ENCODE measurements at regions not wholly inside any gene's neighbourhood (a gene's known extent, or its start where the extent isn't known, plus 50 kb on each side); places are given as distances from the start of the nearest gene placed in this dataset.

- Histone ChIP-seq H3K79me2 (ENCODE audit: control insufficient read depth, insufficient read depth, low read length) (no peaks in the 10 kb centered on the region), H3K4me1 (ENCODE audit: control insufficient read depth in 2 of 2, insufficient read depth in 2 of 2, low read length in 2 of 2) (no peaks in the 10 kb centered on the region), H2AFZ (ENCODE audit: insufficient read depth, low read depth, low read length, poor library complexity, severe bottlenecking) (no peak overlapping the region), H3K27ac (ENCODE audit: low read length in 2 of 2) (no peak overlapping the region), H3K4me3 (ENCODE audit: control extremely low read depth in 1 of 5, extremely low read depth in 1 of 5, insufficient read depth in 1 of 5, low read depth in 2 of 5, low read length in 4 of 5) (no peak overlapping the region), H4K20me1 (ENCODE audit: control insufficient read depth, insufficient read depth, low read length, poor library complexity, severe bottlenecking) (no peaks in the 10 kb centered on the region), H3K36me3 (replicated peaks in 1 of 2; ENCODE audit: control extremely low read depth in 1 of 2, control insufficient read depth in 1 of 2, extremely low read depth in 1 of 2, insufficient read depth in 2 of 2, low read length in 1 of 2) (no peaks in the 10 kb centered on the region), H3K9ac (ENCODE audit: low read length) (no peak overlapping the region), H3K27me3 (replicated peaks in 1 of 4; ENCODE audit: control extremely low read depth in 1 of 4, control insufficient read depth in 3 of 4, insufficient read depth in 4 of 4, low read length in 3 of 4) (no peaks in the 10 kb centered on the region), H3K4me2 (replicated peaks; ENCODE audit: low read depth, low read length, poor library complexity, severe bottlenecking) (no peak overlapping the region), H3K9me3 (ENCODE audit: control extremely low read depth in 1 of 3, control insufficient read depth in 2 of 3, insufficient read depth in 1 of 3, low read length in 2 of 3) (peaks cover 0 to 32% (median 0%) of the 10 kb centered on the region in 3 donors)
- Mint-ChIP-seq H3K9me3 (ENCODE audit: insufficient read depth) (peaks cover 7% of the 10 kb centered on the region), H3K27me3 (no peaks in the 10 kb centered on the region), H3K4me1 (no peaks in the 10 kb centered on the region), H3K27ac (no peak overlapping the region), H3K4me3 (no peak overlapping the region)
- WGBS (ENCODE audit: insufficient coverage): 69% methylated on average over 3 of the region's 5 CpGs
- no peak for TF ChIP-seq CTCF (IDR thresholded peaks at IDR 0.05)
- TF ChIP-seq EZH2 (IDR thresholded peaks at IDR 0.05; ENCODE audit: borderline replicate concordance, insufficient read depth, low read depth, low read length, poor library complexity, severe bottlenecking): no peak
- ATAC-seq (ENCODE audit: low read depth) (no peak), DNase-seq (no peak)
- ChIA-PET CTCF (no interaction called here), POLR2A (no interaction called here)
- intact Hi-C loops (cut with micrococcal nuclease): no loop called here
Observed at GRCh38 chr5:3350781-3351180, 244.9 kb upstream of the IRX1 start.

GRCh38 chr5:3349704-3350565 lies 245.7 kb upstream of the IRX1 start:
- Histone ChIP-seq H2AFZ (ENCODE audit: insufficient read depth, low read depth, low read length, poor library complexity, severe bottlenecking) (no peak overlapping the region), H4K20me1 (ENCODE audit: control insufficient read depth, insufficient read depth, low read length, poor library complexity, severe bottlenecking) (no peaks in the 10 kb centered on the region), H3K27me3 (replicated peaks in 1 of 4; ENCODE audit: control extremely low read depth in 1 of 4, control insufficient read depth in 3 of 4, insufficient read depth in 4 of 4, low read length in 3 of 4) (no peaks in the 10 kb centered on the region), H3K27ac (ENCODE audit: low read length in 2 of 2) (no peak overlapping the region), H3K9me3 (ENCODE audit: control extremely low read depth in 1 of 3, control insufficient read depth in 2 of 3, insufficient read depth in 1 of 3, low read length in 2 of 3) (peaks cover 0 to 36% (median 0%) of the 10 kb centered on the region in 3 donors), H3K9ac (ENCODE audit: low read length) (no peak overlapping the region), H3K36me3 (replicated peaks in 1 of 2; ENCODE audit: control extremely low read depth in 1 of 2, control insufficient read depth in 1 of 2, extremely low read depth in 1 of 2, insufficient read depth in 2 of 2, low read length in 1 of 2) (no peaks in the 10 kb centered on the region), H3K4me3 (ENCODE audit: control extremely low read depth in 1 of 5, extremely low read depth in 1 of 5, insufficient read depth in 1 of 5, low read depth in 2 of 5, low read length in 4 of 5) (no peak overlapping the region), H3K79me2 (ENCODE audit: control insufficient read depth, insufficient read depth, low read length) (no peaks in the 10 kb centered on the region), H3K4me1 (ENCODE audit: control insufficient read depth in 2 of 2, insufficient read depth in 2 of 2, low read length in 2 of 2) (no peaks in the 10 kb centered on the region), H3K4me2 (replicated peaks; ENCODE audit: low read depth, low read length, poor library complexity, severe bottlenecking) (no peak overlapping the region)
- ATAC-seq (ENCODE audit: low read depth): no peak
- no peaks in the 10 kb centered on the region for H3K27me3 Mint-ChIP-seq
- POLR2A ChIA-PET: interaction anchor here (0.6 kb wide), 1 partner anchor 50 kb away, joined by 3 read pairs; no protein-coding TSS in a partner anchor
- H3K9me3 Mint-ChIP-seq (ENCODE audit: insufficient read depth): peaks cover 7% of the 10 kb centered on the region
- no peak for DNase-seq
- CTCF ChIA-PET: no interaction called here
- H3K4me3 Mint-ChIP-seq: no peak overlapping the region
- H3K4me1 Mint-ChIP-seq: no peaks in the 10 kb centered on the region
- TF ChIP-seq CTCF (IDR thresholded peaks at IDR 0.05) (no peak), EZH2 (IDR thresholded peaks at IDR 0.05; ENCODE audit: borderline replicate concordance, insufficient read depth, low read depth, low read length, poor library complexity, severe bottlenecking) (no peak)
- intact Hi-C loops (cut with micrococcal nuclease): no loop called here
- H3K27ac Mint-ChIP-seq: no peak overlapping the region
- WGBS (ENCODE audit: insufficient coverage): 96% methylated on average over 6 of the region's 10 CpGs
